ENCODE measurements at regions not wholly inside any gene's neighbourhood (a gene's known extent, or its start where the extent isn't known, plus 50 kb on each side); places are given as distances from the start of the nearest gene placed in this dataset.

DNA sequence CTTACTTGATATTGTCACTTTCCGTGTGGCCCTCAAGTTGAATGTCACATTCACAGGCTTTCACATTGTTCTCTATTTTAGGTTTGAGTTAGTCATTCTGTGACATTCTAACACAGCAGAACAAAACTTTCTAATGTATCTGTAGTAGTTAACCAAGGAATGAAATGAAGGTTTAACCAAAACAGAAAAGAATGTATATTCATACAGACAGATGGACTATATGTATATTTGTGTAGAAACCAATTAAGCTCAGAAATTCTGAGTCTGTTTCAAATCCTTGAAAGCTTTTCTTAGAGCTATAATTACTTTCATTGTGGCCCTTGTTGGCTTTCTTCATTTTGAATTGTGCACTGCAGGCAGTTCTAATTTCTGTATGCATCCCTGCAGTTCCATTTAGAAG is 654.7 kb downstream of the LRRC70 start:
- Histone ChIP-seq H3K18ac (ENCODE audit: extremely low read depth, low read length) (no peak overlapping the region), H4K20me1 (replicated peaks in 1 of 2; ENCODE audit: control insufficient read depth in 1 of 2, insufficient read depth in 2 of 2, low read length in 2 of 2) (no peaks in the 10 kb centered on the region), H3K4ac (replicated peaks; ENCODE audit: insufficient read length, low read depth, low read length) (no peak overlapping the region), H3K14ac (ENCODE audit: insufficient read length) (no peak overlapping the region), H4K8ac (ENCODE audit: extremely low read depth, insufficient read depth, low read length) (no peak overlapping the region), H3K56ac (replicated peaks; ENCODE audit: insufficient read length, low read depth, low read length) (no peak overlapping the region), H2BK15ac (ENCODE audit: low read length) (no peak overlapping the region), H4K5ac (ENCODE audit: insufficient read length, low read depth, low read length) (no peak overlapping the region), H2BK12ac (ENCODE audit: low read depth, low read length) (no peak overlapping the region), H3K4me1 (replicated peaks in 1 of 4; ENCODE audit: control insufficient read depth in 3 of 4, insufficient read depth in 4 of 4, low read length in 3 of 4) (no peaks in the 10 kb centered on the region; a peak in 2 of 7 replicates), H2BK120ac (replicated peaks; ENCODE audit: low read depth, low read length) (no peak overlapping the region), H2BK5ac (ENCODE audit: low read depth, low read length) (no peak overlapping the region), H3K4me3 (ENCODE audit: extremely low read depth in 1 of 4, insufficient read depth in 2 of 4, low read depth in 3 of 4, low read length in 4 of 4) (no peak overlapping the region), H3K4me2 (ENCODE audit: insufficient read depth in 1 of 2, low read depth in 2 of 2, low read length in 2 of 2) (no peak overlapping the region), H2BK20ac (ENCODE audit: low read length) (no peak overlapping the region), H4K91ac (replicated peaks; ENCODE audit: insufficient read length, low read length) (no peak overlapping the region), H3K79me1 (ENCODE audit: low read depth, low read length) (no peaks in the 10 kb centered on the region), H2AFZ (ENCODE audit: low read length) (0 out of 2 replicates have a peak overlapping the region, but pooled peaks have one; percentile 32), H3K27me3 (replicated peaks in 1 of 4; ENCODE audit: control insufficient read depth in 3 of 4, extremely low read depth in 1 of 4, insufficient read depth in 3 of 4, low read length in 3 of 4) (no peaks in the 10 kb centered on the region), H3K23me2 (ENCODE audit: low read depth, low read length) (no peaks in the 10 kb centered on the region), H3K9ac (replicated peaks in 1 of 4; ENCODE audit: extremely low read depth in 1 of 4, low read depth in 3 of 4, low read length in 3 of 4) (no peak overlapping the region), H3K23ac (ENCODE audit: insufficient read length) (no peak overlapping the region), H3K9me3 (ENCODE audit: insufficient read depth in 2 of 2, low read depth in 1 of 2, low read length in 1 of 2) (no peaks in the 10 kb centered on the region), H3K36me3 (ENCODE audit: control insufficient read depth in 2 of 4, insufficient read depth in 4 of 4, low read length in 3 of 4) (no peaks in the 10 kb centered on the region), H2AK5ac (ENCODE audit: low read depth, low read length) (no peak overlapping the region), H3K27ac (ENCODE audit: low read depth, low read length) (no peak overlapping the region), H3K79me2 (ENCODE audit: control insufficient read depth in 1 of 2, insufficient read depth in 2 of 2, low read length in 2 of 2) (no peaks in the 10 kb centered on the region)
- WGBS, 2 experiments (ENCODE audit: extremely low coverage in 1 of 2, insufficient coverage in 1 of 2, insufficient read length in 1 of 2, insufficient replicate concordance in 2 of 2, low coverage in 1 of 2, low lambda C conversion rate in 2 of 2, missing lambda C conversion rate in 1 of 2): 80% methylated on average over 1 of the region's 1 CpG; no CpG with 5 or more reads in 1 of the 2 experiments
- TF ChIP-seq EZH2 (IDR thresholded peaks at IDR 0.05; ENCODE audit: low read depth, low read length, severe bottlenecking) (no peak), CREB1 (IDR thresholded peaks at IDR 0.05) (no peak), JUND (IDR thresholded peaks at IDR 0.05; ENCODE audit: low read length) (no peak), RAD21 (IDR thresholded peaks at IDR 0.05 in 1 of 2, conservative IDR thresholded peaks at IDR 0.05 in 1 of 2; ENCODE audit: low read depth in 2 of 2, low read length in 2 of 2) (no peak), ASH2L (IDR thresholded peaks at IDR 0.05; ENCODE audit: low read length) (no peak)
- TF ChIP-seq, protein P1, sequence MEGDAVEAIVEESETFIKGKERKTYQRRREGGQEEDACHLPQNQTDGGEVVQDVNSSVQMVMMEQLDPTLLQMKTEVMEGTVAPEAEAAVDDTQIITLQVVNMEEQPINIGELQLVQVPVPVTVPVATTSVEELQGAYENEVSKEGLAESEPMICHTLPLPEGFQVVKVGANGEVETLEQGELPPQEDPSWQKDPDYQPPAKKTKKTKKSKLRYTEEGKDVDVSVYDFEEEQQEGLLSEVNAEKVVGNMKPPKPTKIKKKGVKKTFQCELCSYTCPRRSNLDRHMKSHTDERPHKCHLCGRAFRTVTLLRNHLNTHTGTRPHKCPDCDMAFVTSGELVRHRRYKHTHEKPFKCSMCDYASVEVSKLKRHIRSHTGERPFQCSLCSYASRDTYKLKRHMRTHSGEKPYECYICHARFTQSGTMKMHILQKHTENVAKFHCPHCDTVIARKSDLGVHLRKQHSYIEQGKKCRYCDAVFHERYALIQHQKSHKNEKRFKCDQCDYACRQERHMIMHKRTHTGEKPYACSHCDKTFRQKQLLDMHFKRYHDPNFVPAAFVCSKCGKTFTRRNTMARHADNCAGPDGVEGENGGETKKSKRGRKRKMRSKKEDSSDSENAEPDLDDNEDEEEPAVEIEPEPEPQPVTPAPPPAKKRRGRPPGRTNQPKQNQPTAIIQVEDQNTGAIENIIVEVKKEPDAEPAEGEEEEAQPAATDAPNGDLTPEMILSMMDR (IDR thresholded peaks at IDR 0.05; ENCODE audit: control extremely low read depth in 1 of 3, insufficient read depth in 1 of 3, low read depth in 1 of 3, low read length in 3 of 3): no peak
- TF ChIP-seq, protein P2, sequence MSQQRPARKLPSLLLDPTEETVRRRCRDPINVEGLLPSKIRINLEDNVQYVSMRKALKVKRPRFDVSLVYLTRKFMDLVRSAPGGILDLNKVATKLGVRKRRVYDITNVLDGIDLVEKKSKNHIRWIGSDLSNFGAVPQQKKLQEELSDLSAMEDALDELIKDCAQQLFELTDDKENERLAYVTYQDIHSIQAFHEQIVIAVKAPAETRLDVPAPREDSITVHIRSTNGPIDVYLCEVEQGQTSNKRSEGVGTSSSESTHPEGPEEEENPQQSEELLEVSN (IDR thresholded peaks at IDR 0.05): no peak
- CTCF ChIA-PET (ENCODE audit: partially characterized antibody): interaction anchor here (1.0 to 1.6 kb wide), 2 partner anchors 7 to 22 kb away, joined by 3 to 5 read pairs; no protein-coding TSS in a partner anchor
- no peak for FAIRE-seq
- no peak for DNase-seq (ENCODE audit: low read depth in 1 of 2, low spot score in 2 of 2)
- POLR2A ChIA-PET (ENCODE audit: partially characterized antibody): no interaction called here

All from H1 (cell line).